NCI-H226 (cell line): ENCODE measurements at regions not wholly inside any gene's neighbourhood (a gene's known extent, or its start where the extent isn't known, plus 50 kb on each side); places are given as distances from the start of the nearest gene placed in this dataset.
"Not testable (repeated sequence)": the region's sequence is repeated elsewhere in the genome, so short reads cannot be mapped to it uniquely, and the experiment has no call there.

Source experiments
- DNase-seq: peaks from one replicate; pipeline ENCODE4 v3.0.0-alpha.2; 2015

- DNase-seq, result no peak
Observed at GRCh38 chr3:109920749-109921148, 583.4 kb upstream of the DPPA4 start.

GRCh38 chr3:109921509-109921908, 584.2 kb upstream of the DPPA4 start:
- DNase-seq, result no peak

GRCh38 chr3:109922856-109923255, 585.5 kb upstream of the DPPA4 start:
- no peak for DNase-seq

GRCh38 chr3:109923431-109923830, 586.1 kb upstream of the DPPA4 start:
- DNase-seq, result no peak

GRCh38 chr3:109924196-109924595, 586.9 kb upstream of the DPPA4 start:
- DNase-seq, result no peak

- DNase-seq, result no peak
Observed at GRCh38 chr3:109926376-109926775, 589.0 kb upstream of the DPPA4 start.

GRCh38 chr3:109927161-109927560, 589.8 kb upstream of the DPPA4 start:
- peak; percentile 95 for DNase-seq

- DNase-seq, result no peak
Observed at GRCh38 chr3:109927726-109928125, 590.4 kb upstream of the DPPA4 start.

GRCh38 chr3:109930582-109930981, 593.2 kb upstream of the DPPA4 start:
- DNase-seq, result no peak

GRCh38 chr3:109933576-109933975, 596.2 kb upstream of the DPPA4 start:
- DNase-seq, result no peak

GRCh38 chr3:109939817-109940216, 602.5 kb upstream of the DPPA4 start:
- DNase-seq, result no peak

- no peak for DNase-seq
Observed at GRCh38 chr3:109943181-109943580, 605.8 kb upstream of the DPPA4 start.

- DNase-seq, result no peak
Observed at GRCh38 chr3:109944836-109945235, 607.5 kb upstream of the DPPA4 start.

- DNase-seq, result peak; percentile 6
Observed at GRCh38 chr3:109952924-109953323, 615.6 kb upstream of the DPPA4 start.

- DNase-seq, result no peak
Observed at GRCh38 chr3:109963831-109964230, 626.5 kb upstream of the DPPA4 start.

- no peak for DNase-seq
Observed at GRCh38 chr3:109973733-109974132, 636.4 kb upstream of the DPPA4 start.

GRCh38 chr3:109977897-109978296, 640.6 kb upstream of the DPPA4 start:
- no peak for DNase-seq

GRCh38 chr3:109982201-109982600, 644.9 kb upstream of the DPPA4 start:
- DNase-seq, result no peak

- no peak for DNase-seq
Observed at GRCh38 chr3:109984976-109985375, 647.6 kb upstream of the DPPA4 start.

- peak; percentile 21 for DNase-seq
Observed at GRCh38 chr3:109985943-109986555, 648.7 kb upstream of the DPPA4 start.

- no peak for DNase-seq
Observed at GRCh38 chr3:109994853-109995252, 657.5 kb upstream of the DPPA4 start.

GRCh38 chr3:109995377-109995776, 658.0 kb upstream of the DPPA4 start:
- no peak for DNase-seq

GRCh38 chr3:110001905-110002304, 664.6 kb upstream of the DPPA4 start:
- not testable (repeated sequence) for DNase-seq

- DNase-seq, result no peak
Observed at GRCh38 chr3:110006913-110007312, 669.6 kb upstream of the DPPA4 start.

- no peak for DNase-seq
Observed at GRCh38 chr3:110015231-110015963, 678.1 kb upstream of the DPPA4 start.
